ENCODE measurements at regions not wholly inside any gene's neighbourhood (a gene's known extent, or its start where the extent isn't known, plus 50 kb on each side); places are given as distances from the start of the nearest gene placed in this dataset.

GRCh38 chr6:9398071-9398766, 962.9 kb upstream of the SLC35B3 start (continued):
- TF ChIP-seq CAMTA2 (CRISPR knock-in tag; IDR thresholded peaks at IDR 0.05; ENCODE audit: borderline replicate concordance) (no peak), FOXP1 (IDR thresholded peaks at IDR 0.05) (no peak), FOXP1 (CRISPR knock-in tag; IDR thresholded peaks at IDR 0.05) (peak; percentile 65; the same call in 1 of the 2 replicates)

GRCh38 chr6:9388596-9388995, 953.3 kb upstream of the SLC35B3 start:
- no peak for FAIRE-seq
- no TSS peak for BruUV-seq (replicated peaks)
- in situ Hi-C loops (cut with HindIII; ENCODE audit: extremely low pct_ligation_motif_present, low pct_unique_long_range_greater_than_20kb) = no loop called here

More at GRCh38 chr6:9388596-9388995, 953.3 kb upstream of the SLC35B3 start:
- H4K20me1 ChIP-seq (ENCODE audit: insufficient read depth, low read length) = no peaks in the 10 kb centered on the region
- H3K27me3 ChIP-seq (ENCODE audit: control insufficient read depth in 1 of 2, insufficient read depth in 2 of 2, low read length in 2 of 2) = no peaks in the 10 kb centered on the region
- no peaks in the 10 kb centered on the region for H3K36me3 ChIP-seq (replicated peaks in 1 of 2; ENCODE audit: control insufficient read depth in 1 of 2, insufficient read depth in 2 of 2, low read length in 2 of 2)
- TF ChIP-seq ZNF136 (CRISPR knock-in tag; IDR thresholded peaks at IDR 0.05; ENCODE audit: low read depth) (no peak), ZMAT3 (CRISPR knock-in tag; conservative IDR thresholded peaks at IDR 0.05) (no peak), THRA (CRISPR knock-in tag; IDR thresholded peaks at IDR 0.05; ENCODE audit: borderline replicate concordance) (no peak), MAFF (IDR thresholded peaks at IDR 0.05; ENCODE audit: low read depth, low read length) (peak; percentile 47; the same call in 1 of the 2 replicates), MAFK (conservative IDR thresholded peaks at IDR 0.05 in 1 of 2, IDR thresholded peaks at IDR 0.05 in 1 of 2; ENCODE audit: low read length in 2 of 2) (peak; percentile 55 to 69; a peak in 3 of 4 replicates)
- TF ChIP-seq, protein P1, sequence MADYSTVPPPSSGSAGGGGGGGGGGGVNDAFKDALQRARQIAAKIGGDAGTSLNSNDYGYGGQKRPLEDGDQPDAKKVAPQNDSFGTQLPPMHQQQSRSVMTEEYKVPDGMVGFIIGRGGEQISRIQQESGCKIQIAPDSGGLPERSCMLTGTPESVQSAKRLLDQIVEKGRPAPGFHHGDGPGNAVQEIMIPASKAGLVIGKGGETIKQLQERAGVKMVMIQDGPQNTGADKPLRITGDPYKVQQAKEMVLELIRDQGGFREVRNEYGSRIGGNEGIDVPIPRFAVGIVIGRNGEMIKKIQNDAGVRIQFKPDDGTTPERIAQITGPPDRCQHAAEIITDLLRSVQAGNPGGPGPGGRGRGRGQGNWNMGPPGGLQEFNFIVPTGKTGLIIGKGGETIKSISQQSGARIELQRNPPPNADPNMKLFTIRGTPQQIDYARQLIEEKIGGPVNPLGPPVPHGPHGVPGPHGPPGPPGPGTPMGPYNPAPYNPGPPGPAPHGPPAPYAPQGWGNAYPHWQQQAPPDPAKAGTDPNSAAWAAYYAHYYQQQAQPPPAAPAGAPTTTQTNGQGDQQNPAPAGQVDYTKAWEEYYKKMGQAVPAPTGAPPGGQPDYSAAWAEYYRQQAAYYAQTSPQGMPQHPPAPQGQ (CRISPR knock-in tag; IDR thresholded peaks at IDR 0.05; ENCODE audit: borderline replicate concordance) = no peak
- no peak overlapping the region for H3K4me3 ChIP-seq (replicated peaks in 1 of 3; ENCODE audit: insufficient read depth in 1 of 3, low read depth in 2 of 3, low read length in 3 of 3)
- H3K9ac ChIP-seq (ENCODE audit: insufficient read depth, low read depth, low read length) = no peak overlapping the region
- 0% methylated on average over 2 of the region's 2 CpGs for WGBS (ENCODE audit: low lambda C conversion rate)
- POLR2A ChIA-PET = no interaction called here
- DNase-seq (ENCODE audit: low spot score) (no peak), ATAC-seq (no peak)
- intact Hi-C loops (cut with micrococcal nuclease; ENCODE audit: unreplicated experiment) = no loop called here
- H3K4me2 ChIP-seq (ENCODE audit: low read depth, low read length) = no peak overlapping the region
- no peak overlapping the region for H3K27ac ChIP-seq (ENCODE audit: extremely low read length, insufficient read depth, low read length)
- 0 out of 2 replicates have a peak, but pooled peaks cover 15% of the 10 kb centered on the region for H3K9me3 ChIP-seq (ENCODE audit: low read length)
- no peak overlapping the region for H2AFZ ChIP-seq (ENCODE audit: low read length)
- CTCF ChIA-PET (ENCODE audit: low intra/inter-chr PET ratio, low total read pairs) = no interaction called here
- no peaks in the 10 kb centered on the region for H3K79me2 ChIP-seq (ENCODE audit: insufficient read depth, low read length)
- H3K4me1 ChIP-seq (ENCODE audit: insufficient read depth, low read length) = no peaks in the 10 kb centered on the region

Measured in HepG2 (cell line).